NCI-H510A (cell line): ENCODE measurements at regions not wholly inside any gene's neighbourhood (a gene's known extent, or its start where the extent isn't known, plus 50 kb on each side); places are given as distances from the start of the nearest gene placed in this dataset.

Experiments used
- DNase-seq: peaks from one replicate; lab custom pipeline; 2025; lab: John Stamatoyannopoulos, UW

- no peak for DNase-seq
Measured at GRCh38 chr12:60252359-60253096, 656.7 kb downstream of the SLC16A7 start.

- DNase-seq = no peak
Measured at GRCh38 chr12:60255044-60255443, 659.2 kb downstream of the SLC16A7 start.

GRCh38 chr12:60257063-60257462, 661.2 kb downstream of the SLC16A7 start:
- DNase-seq = no peak

GRCh38 chr12:60259225-60259624, 663.4 kb downstream of the SLC16A7 start:
- DNase-seq = no peak

- DNase-seq = no peak
Measured at GRCh38 chr12:60262378-60262777, 666.5 kb downstream of the SLC16A7 start.

- DNase-seq = no peak
Measured at GRCh38 chr12:60263161-60263560, 667.3 kb downstream of the SLC16A7 start.

- DNase-seq = no peak
Measured at GRCh38 chr12:60263836-60264493, 668.1 kb downstream of the SLC16A7 start.

GRCh38 chr12:60265741-60266140, 669.9 kb downstream of the SLC16A7 start:
- DNase-seq = no peak

GRCh38 chr12:60266381-60266852, 670.6 kb downstream of the SLC16A7 start:
- no peak for DNase-seq

- DNase-seq = no peak
Measured at GRCh38 chr12:60269611-60270269, 673.9 kb downstream of the SLC16A7 start.

- no peak for DNase-seq
Measured at GRCh38 chr12:60271816-60272215, 676.0 kb downstream of the SLC16A7 start.

- DNase-seq = no peak
Measured at GRCh38 chr12:60278209-60278608, 682.4 kb downstream of the SLC16A7 start.

- no peak for DNase-seq
Measured at GRCh38 chr12:60279221-60279620, 683.4 kb downstream of the SLC16A7 start.

GRCh38 chr12:60281522-60281921, 685.7 kb downstream of the SLC16A7 start:
- DNase-seq = no peak

- no peak for DNase-seq
Measured at GRCh38 chr12:60290532-60290931, 694.7 kb downstream of the SLC16A7 start.

- DNase-seq = no peak
Measured at GRCh38 chr12:60308366-60308991, 712.6 kb downstream of the SLC16A7 start.

GRCh38 chr12:60311940-60312339, 716.1 kb downstream of the SLC16A7 start:
- no peak for DNase-seq

- DNase-seq = no peak
Measured at GRCh38 chr12:60317361-60317760, 721.5 kb downstream of the SLC16A7 start.

GRCh38 chr12:60324746-60325145, 728.9 kb downstream of the SLC16A7 start:
- DNase-seq = no peak

GRCh38 chr12:60333461-60333860, 737.6 kb downstream of the SLC16A7 start:
- DNase-seq = no peak

GRCh38 chr12:60335745-60336144, 739.9 kb downstream of the SLC16A7 start:
- no peak for DNase-seq

- DNase-seq = no peak
Measured at GRCh38 chr12:60337839-60338549, 742.2 kb downstream of the SLC16A7 start.
